T-helper 2 cell treated with Interferon-gamma antibody and Interleukin-4, amounts not matched to agents 5 μg/mL and 100 μg/mL, for 36 hours (primary cell): ENCODE measurements at regions not wholly inside any gene's neighbourhood (a gene's known extent, or its start where the extent isn't known, plus 50 kb on each side); places are given as distances from the start of the nearest gene placed in this dataset.

Experiments
- DNase-seq: peaks from one replicate; pipeline ENCODE4 v3.0.0; 2021; ENCODE audit warnings: low spot score
- H3K27ac Mint-ChIP-seq: one replicate; pipeline ENCODE4 v1.8.0; 2021; ENCODE audit warnings: mild to moderate bottlenecking, mixed read lengths
- H3K27me3 Mint-ChIP-seq: one replicate; pipeline ENCODE4 v1.8.0; 2021; ENCODE audit warnings: low read depth, mixed read lengths
- H3K36me3 Mint-ChIP-seq: one replicate; pipeline ENCODE4 v1.8.0; 2021; ENCODE audit warnings: low read depth, mixed read lengths
- H3K4me1 Mint-ChIP-seq: one replicate; pipeline ENCODE4 v1.8.0; 2021; ENCODE audit warnings: low read depth, mixed read lengths
- H3K4me3 Mint-ChIP-seq: one replicate; pipeline ENCODE4 v1.8.0; 2022; ENCODE audit warnings: mild to moderate bottlenecking, moderate library complexity, mixed read lengths
- H3K9me3 Mint-ChIP-seq: one replicate; pipeline ENCODE4 v1.8.0; 2021; ENCODE audit warnings: mixed read lengths

DNA sequence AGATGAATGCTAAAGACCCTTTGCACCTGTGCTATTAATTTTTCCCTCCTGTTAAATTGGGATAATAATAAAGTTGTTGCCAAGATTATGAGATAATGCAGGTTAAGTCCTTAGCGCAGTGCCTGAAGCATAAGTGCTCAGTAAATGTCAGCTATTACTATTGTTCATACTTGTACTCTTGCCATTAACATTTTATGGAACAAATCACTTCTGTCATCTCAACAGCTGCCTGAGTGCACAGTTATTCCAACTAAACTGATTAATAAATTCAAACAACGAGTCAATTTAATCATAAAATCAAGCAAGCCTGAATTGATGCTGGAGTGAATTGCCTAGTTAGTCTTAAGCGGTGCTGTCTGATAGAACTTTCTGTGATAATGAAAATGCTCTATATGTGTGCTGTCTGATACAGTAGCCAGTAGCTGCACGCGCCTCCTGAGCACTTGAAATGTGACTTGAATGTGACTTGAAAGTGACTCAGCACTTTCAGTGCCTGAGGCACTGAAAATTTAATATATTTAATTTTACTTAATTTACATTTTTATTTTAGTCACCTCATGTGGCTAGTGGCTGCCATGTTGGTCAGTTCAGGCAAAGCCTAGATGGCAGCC lies 198.7 kb upstream of the PFN2 start:
- H3K36me3 Mint-ChIP-seq, result no peaks in the 10 kb centered on the region
- no peak overlapping the region for H3K4me3 Mint-ChIP-seq
- no peaks in the 10 kb centered on the region for H3K9me3 Mint-ChIP-seq
- H3K27me3 Mint-ChIP-seq, result no peaks in the 10 kb centered on the region
- H3K27ac Mint-ChIP-seq, result no peak overlapping the region
- H3K4me1 Mint-ChIP-seq, result no peaks in the 10 kb centered on the region
- no peak for DNase-seq

DNA sequence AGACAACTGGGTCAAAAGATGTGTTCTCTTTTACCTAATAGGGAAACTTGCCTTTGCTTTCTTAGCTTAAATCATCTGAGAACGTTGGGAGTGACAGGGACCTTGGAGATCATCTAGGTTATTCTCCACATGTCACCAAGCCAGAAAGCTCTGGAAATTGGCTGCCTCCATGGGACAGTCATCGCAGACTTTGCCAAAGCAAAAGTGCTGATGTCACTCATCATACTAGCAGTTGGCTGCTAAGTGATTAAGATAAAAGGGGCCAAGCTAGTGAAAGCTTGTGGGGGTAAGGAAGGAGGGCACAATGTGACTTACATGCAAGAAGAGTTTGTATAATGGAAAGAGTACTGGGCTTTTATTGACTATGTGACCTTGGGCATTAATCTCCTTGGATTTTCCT lies 198.0 kb upstream of the PFN2 start:
- DNase-seq, result no peak
- no peaks in the 10 kb centered on the region for H3K27me3 Mint-ChIP-seq

DNA sequence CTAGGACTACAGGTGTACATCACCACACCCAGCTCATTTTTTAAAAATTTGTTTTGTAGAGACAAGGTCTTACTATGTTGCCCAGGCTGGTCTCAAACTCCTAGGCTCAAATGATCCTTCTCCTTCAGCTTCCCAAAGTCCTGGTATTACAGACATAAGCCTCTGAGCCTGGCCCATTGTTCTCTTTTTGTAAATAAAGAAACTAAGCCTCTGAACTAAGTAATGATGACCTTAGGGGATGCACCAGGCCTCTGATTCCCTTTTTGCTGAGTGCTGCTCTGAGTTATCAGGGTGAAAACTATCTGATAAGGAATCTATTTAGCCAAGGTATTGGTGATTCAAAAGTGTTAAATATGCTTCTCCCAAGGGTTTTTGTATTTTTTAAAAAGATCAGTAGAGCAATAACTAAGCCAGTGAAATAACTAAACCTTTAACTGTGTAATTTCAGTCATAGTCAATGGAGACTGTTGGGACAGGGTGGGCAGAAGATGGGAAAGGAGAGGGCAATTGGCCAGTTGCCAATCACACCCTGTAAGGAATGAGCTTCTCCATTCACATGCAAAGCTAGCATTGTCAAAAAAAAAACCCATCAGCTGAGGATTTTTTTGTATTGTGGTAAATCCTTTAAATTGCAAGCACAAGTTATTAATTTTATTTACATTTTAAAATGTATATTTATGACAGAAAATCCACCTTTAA lies 194.8 kb upstream of the PFN2 start:
- Mint-ChIP-seq H3K27me3 (peaks cover 2% of the 10 kb centered on the region), H3K9me3 (no peaks in the 10 kb centered on the region)

More for the DNA sequence above, 198.0 kb upstream of the PFN2 start:
- Mint-ChIP-seq H3K4me1 (no peaks in the 10 kb centered on the region), H3K9me3 (no peaks in the 10 kb centered on the region), H3K4me3 (no peak overlapping the region), H3K36me3 (no peaks in the 10 kb centered on the region), H3K27ac (no peak overlapping the region)

DNA sequence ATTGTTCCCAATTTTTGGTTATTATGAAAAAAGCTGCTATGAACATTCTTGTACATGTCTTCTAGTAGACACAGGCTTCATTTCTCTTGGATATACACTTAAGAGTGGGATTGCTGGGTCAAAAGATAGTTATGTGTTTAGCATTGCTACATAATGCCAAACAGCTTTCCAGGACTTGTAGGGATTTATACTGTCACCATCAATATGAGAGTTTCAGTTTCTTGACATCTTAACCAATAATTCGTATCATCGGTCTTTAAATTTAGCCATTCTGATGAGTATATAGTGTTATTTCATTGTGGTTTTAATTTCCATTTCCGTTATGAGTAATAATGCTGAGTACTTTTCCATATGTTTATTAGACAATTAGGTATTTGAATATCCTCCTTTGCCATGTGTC lies 190.3 kb upstream of the PFN2 start:
- Mint-ChIP-seq H3K36me3 (no peaks in the 10 kb centered on the region), H3K27me3 (peaks cover 4% of the 10 kb centered on the region), H3K9me3 (no peaks in the 10 kb centered on the region), H3K27ac (no peak overlapping the region), H3K4me3 (no peak overlapping the region), H3K4me1 (no peaks in the 10 kb centered on the region)
- no peak for DNase-seq

More for the DNA sequence above, 194.8 kb upstream of the PFN2 start:
- Mint-ChIP-seq H3K36me3 (no peaks in the 10 kb centered on the region), H3K4me1 (no peaks in the 10 kb centered on the region), H3K27ac (no peak overlapping the region), H3K4me3 (no peak overlapping the region)
- DNase-seq, result no peak

DNA sequence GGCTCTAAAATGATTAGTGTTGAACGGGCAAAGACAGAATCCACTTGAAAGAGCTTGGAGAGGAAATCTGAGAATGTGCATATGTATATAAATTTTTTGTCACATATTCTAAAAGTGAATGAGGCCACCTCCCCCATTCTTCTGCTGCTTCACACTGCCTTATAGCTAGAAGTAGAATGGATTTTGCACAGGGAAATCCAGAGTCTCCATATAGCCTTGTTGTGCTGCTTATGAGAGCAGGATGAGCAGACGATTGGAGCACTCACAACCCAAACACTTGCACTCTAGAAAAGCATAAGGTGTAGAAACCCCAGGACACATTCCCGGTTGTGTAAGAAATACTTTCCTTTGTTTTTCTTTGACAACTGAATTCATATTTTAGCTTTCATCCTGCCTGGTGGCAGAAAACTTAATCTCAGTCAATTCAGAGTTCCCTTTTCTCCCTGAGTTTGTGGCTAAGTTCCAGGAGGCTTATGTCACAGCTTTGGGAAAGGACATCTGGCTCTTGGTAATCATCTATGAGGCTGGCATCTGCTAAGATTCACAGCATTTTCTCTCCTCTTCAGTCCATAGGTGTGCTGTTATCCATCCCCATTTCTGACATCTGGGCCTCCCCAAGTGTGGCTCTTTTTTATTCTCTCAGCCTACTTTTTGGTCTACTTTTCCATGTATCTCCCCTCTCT lies 188.4 kb upstream of the PFN2 start:
- Mint-ChIP-seq H3K4me1 (no peaks in the 10 kb centered on the region), H3K4me3 (no peak overlapping the region), H3K27ac (no peak overlapping the region), H3K36me3 (no peaks in the 10 kb centered on the region), H3K9me3 (no peaks in the 10 kb centered on the region), H3K27me3 (peaks cover 4% of the 10 kb centered on the region)
- DNase-seq, result no peak

DNA sequence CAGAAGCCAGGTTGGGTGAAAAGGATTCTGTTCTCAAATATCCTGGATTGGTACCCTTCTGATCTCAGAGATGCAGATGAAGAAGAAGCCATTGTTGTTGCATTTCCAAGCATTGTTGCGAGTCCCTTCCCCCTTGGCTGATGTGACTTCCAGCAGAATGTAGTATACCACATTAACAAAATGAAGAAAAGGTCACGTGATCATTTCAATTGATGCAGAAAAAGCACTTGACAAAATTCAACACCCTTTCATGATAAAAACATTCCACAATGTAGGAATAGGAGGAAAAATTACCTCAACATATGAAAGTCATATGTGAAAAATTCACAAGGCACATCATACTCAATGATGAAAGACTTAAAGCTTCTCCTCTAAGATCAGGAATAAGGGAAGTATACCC lies 181.9 kb upstream of the PFN2 start:
- Mint-ChIP-seq H3K27ac (no peak overlapping the region), H3K4me3 (no peak overlapping the region), H3K36me3 (no peaks in the 10 kb centered on the region), H3K27me3 (peaks cover 13% of the 10 kb centered on the region), H3K9me3 (no peaks in the 10 kb centered on the region), H3K4me1 (peaks cover 3% of the 10 kb centered on the region)
- DNase-seq, result no peak

DNA sequence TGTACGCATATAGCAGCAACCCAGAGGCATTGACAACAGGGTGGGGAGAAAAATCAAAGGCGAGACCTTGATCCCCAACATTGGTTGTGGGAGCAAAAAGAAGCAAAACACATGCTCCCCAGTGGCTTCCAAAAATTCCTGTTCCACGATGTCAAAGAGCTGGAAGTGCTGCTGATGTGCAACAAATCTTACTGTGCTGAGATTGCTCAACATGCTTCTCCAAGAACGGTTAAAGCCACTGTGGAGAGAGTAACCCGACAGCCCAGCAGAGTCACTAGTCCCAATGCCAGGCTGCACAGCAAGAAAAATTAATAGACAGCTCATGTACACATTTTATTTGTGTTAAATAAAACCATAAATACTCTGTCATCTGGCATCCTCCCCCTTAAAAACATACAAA lies 179.9 kb upstream of the PFN2 start:
- no peak overlapping the region for H3K27ac Mint-ChIP-seq
- no peaks in the 10 kb centered on the region for H3K9me3 Mint-ChIP-seq
- no peak for DNase-seq
- peaks cover 3% of the 10 kb centered on the region for H3K4me1 Mint-ChIP-seq
- H3K36me3 Mint-ChIP-seq, result no peaks in the 10 kb centered on the region
- H3K4me3 Mint-ChIP-seq, result no peak overlapping the region
- H3K27me3 Mint-ChIP-seq, result peaks cover 10% of the 10 kb centered on the region

DNA sequence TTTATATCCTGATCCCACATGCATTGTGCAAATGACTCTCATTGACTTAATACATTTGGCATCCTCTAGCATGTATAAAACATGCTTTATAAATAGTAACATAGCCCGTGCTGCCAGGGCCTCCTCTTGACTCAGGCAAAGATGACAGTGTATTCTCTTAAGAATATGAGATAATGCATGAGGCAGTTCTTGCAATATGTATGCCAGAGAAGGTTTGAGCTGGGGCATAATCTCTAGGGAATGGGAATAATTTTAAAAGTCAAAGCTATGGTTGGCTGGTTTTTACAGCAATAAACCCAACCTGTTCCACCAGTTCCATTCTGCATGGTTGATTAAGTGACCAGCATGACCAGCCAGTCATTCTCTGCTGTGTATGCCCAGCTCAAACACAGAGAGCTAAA lies 179.0 kb upstream of the PFN2 start:
- H3K36me3 Mint-ChIP-seq, result no peaks in the 10 kb centered on the region
- peaks cover 10% of the 10 kb centered on the region for H3K27me3 Mint-ChIP-seq
- no peak for DNase-seq
- H3K9me3 Mint-ChIP-seq, result no peaks in the 10 kb centered on the region
- no peak overlapping the region for H3K27ac Mint-ChIP-seq
- H3K4me3 Mint-ChIP-seq, result no peak overlapping the region
- H3K4me1 Mint-ChIP-seq, result peaks cover 3% of the 10 kb centered on the region

DNA sequence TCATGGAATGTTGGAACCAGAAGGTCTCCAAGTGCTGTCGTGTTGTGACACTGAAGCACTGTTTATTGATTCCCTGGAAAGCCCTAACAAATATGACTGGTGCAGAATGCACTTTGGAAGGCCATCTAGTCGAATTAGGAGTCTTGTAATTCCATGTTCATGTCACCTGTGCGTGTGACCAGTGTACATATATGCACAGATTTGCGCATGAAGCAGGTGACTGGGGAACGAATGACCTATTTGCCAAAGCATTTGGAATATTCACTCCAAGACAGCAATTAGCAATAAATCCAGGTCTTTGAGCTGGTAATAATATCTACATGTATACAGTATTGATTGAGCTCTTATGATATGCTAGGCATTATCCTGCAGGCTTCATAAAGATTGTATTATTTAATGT lies 177.5 kb upstream of the PFN2 start:
- no peak overlapping the region for H3K27ac Mint-ChIP-seq
- no peak for DNase-seq
- no peak overlapping the region for H3K4me3 Mint-ChIP-seq
- H3K36me3 Mint-ChIP-seq, result no peaks in the 10 kb centered on the region
- peaks cover 10% of the 10 kb centered on the region for H3K27me3 Mint-ChIP-seq
- H3K4me1 Mint-ChIP-seq, result peaks cover 3% of the 10 kb centered on the region
- H3K9me3 Mint-ChIP-seq, result no peaks in the 10 kb centered on the region

DNA sequence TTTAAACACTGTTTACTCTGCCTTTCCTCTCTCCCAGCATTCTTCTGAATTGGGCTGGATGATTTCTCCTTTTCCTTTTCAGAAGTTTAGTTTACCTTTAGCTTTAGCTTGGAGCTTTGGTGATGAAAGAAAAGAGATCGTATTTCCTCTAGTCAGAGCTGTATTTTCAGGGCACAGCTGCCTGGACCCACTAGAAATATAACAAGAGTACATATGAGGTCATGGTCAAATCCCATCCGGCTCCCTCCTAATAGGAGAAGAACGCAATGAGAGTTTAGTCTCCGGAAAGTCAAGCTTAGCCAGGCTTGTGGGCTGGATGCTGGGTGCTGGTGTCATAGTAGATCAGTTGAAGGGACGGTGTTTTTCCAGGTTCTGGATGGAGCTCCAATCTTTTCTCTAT lies 177.1 kb upstream of the PFN2 start:
- Mint-ChIP-seq H3K4me1 (peaks cover 3% of the 10 kb centered on the region), H3K36me3 (no peaks in the 10 kb centered on the region), H3K9me3 (no peaks in the 10 kb centered on the region), H3K4me3 (no peak overlapping the region), H3K27ac (no peak overlapping the region), H3K27me3 (peaks cover 10% of the 10 kb centered on the region)
- no peak for DNase-seq

DNA sequence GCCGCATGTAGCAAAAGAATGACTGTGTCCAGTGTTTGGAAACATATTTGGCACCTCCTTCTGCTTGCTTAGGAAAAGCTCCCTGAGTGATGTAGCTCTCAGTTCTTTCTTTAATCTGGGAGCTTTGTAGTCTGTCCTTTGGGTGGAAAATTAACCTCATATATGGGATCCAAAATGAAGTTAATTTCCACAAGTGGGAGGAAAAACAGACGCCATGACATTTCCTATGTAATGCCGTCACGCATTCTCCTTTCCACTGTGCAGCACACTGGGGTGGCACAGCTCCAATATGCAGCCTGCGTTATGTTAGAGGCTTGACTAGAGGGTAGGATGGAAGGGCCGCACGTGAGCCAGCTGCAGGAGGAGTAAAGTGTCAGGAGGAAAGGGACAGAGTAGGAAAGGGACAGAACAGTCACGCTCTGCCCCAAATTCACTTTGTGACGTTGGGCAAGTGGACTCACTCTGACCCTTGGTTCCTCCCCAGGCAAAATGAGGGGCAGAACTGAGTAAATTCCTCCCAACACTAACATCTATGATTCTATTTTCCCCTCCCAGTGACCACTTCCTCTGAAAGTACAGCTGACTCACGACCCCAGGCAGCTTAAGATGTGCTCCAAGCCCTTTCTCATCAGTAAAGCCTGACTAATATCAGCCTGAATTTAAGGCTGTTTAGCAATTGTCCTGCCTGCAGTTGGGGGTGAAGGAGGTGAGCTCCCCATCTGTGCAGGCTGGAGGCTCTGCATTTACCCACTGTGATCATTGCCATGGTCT lies 176.5 kb upstream of the PFN2 start:
- Mint-ChIP-seq H3K27ac (no peak overlapping the region), H3K27me3 (peaks cover 10% of the 10 kb centered on the region), H3K4me1 (peaks cover 3% of the 10 kb centered on the region), H3K9me3 (no peaks in the 10 kb centered on the region), H3K4me3 (no peak overlapping the region), H3K36me3 (no peaks in the 10 kb centered on the region)
- no peak for DNase-seq

DNA sequence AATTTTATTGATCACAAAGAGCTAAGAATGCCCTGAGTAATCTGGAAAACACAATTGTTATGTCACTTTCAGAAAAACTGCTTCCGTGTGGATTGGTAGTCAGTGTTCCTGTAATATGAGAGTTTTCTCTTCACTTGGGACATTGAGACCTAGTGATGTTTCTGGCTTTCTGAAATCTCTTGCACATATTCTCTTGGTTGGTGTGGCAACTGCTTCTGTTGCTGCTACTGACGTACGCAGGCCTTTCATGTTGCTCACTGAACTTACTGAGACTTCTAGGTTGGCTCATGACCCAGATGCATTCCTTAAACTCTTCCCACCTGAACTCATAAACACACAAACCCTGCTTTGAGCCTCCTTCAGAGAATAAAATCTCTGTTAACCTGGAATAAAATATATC lies 175.0 kb upstream of the PFN2 start:
- no peak for DNase-seq
- Mint-ChIP-seq H3K27me3 (no peaks in the 10 kb centered on the region), H3K4me1 (peaks cover 3% of the 10 kb centered on the region), H3K36me3 (no peaks in the 10 kb centered on the region), H3K4me3 (no peak overlapping the region), H3K27ac (no peak overlapping the region), H3K9me3 (no peaks in the 10 kb centered on the region)

DNA sequence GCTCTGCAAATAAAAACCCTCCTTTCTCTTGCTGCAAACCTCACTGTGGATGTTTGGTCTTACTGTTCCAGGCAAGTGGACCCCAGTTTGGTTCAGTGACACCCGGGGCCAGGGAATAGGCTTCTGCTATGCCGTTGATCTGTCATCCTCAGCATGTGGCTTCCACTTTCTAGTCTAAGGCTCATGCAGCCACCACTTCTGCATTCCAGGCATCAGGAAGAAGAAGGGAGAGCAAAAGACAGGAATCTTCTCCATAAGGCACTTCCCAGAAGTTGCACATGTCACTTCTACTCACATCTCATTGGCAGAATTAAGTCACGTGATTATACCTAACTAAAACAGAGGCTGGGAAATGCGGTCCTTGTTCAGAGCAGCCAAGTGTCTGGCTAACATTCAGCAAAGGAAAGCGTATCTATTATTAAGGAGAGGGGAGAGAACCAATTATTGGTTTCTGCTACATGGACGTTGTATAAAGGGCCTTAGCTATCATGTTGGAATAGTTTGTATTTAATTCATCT lies 173.6 kb upstream of the PFN2 start:
- no peaks in the 10 kb centered on the region for H3K27me3 Mint-ChIP-seq
- no peaks in the 10 kb centered on the region for H3K9me3 Mint-ChIP-seq
- DNase-seq, result no peak
- no peak overlapping the region for H3K4me3 Mint-ChIP-seq
- peaks cover 3% of the 10 kb centered on the region for H3K4me1 Mint-ChIP-seq
- H3K36me3 Mint-ChIP-seq, result no peaks in the 10 kb centered on the region
- H3K27ac Mint-ChIP-seq, result no peak overlapping the region

DNA sequence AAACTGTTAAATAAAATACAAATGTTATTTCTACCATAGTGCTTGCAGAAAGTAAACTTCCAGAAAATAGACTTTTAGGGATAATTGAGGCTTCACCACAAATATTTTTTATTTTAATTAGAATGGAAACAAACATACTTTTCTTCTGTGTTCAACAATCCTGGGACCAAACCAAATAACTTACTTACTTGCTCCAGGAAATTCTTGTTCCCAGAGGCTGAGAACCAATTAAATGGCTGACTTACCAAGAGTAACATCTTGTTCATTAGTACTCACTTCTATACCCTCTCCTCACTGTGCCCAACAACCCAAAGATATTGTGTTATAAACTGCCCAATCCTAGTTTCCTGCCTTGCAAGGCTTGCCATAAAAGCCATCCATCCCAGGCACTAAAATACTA lies 172.2 kb upstream of the PFN2 start:
- H3K9me3 Mint-ChIP-seq, result no peaks in the 10 kb centered on the region
- no peak overlapping the region for H3K27ac Mint-ChIP-seq
- H3K36me3 Mint-ChIP-seq, result no peaks in the 10 kb centered on the region
- H3K27me3 Mint-ChIP-seq, result no peaks in the 10 kb centered on the region
- no peak overlapping the region for H3K4me3 Mint-ChIP-seq
- peaks cover 3% of the 10 kb centered on the region for H3K4me1 Mint-ChIP-seq
- DNase-seq, result no peak
